GM19467 (cell line): ENCODE measurements at regions not wholly inside any gene's neighbourhood (a gene's known extent, or its start where the extent isn't known, plus 50 kb on each side); places are given as distances from the start of the nearest gene placed in this dataset.

Experiments used
- ATAC-seq: cut with Tn5 transposase; IDR thresholded peaks from one replicate; pipeline ENCODE4 v1.9.1; 2021; ENCODE audit warnings: mild to moderate bottlenecking, moderate library complexity; ENCODE audit not compliant: unreplicated experiment

DNA sequence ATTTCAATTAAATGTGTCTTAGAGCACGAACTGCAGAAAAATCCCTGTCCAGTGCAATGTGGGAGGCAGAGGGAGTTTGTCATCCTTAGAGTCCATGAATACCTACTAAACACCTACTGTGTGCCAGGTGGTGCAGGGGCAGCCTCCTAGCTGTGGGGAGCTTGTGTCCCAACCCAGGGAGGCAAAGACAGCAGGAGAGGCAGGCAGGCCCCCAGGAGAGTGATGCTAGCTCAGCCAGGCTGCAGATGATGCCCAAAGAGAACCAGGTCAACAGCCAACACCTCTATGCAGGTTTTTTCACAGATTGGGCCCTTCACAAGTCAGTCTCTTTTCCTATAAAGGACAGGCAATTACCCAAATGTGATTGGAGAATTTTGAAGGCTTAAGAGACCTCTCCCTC, 108.2 kb upstream of the UQCRFS1 start:
- no peak for ATAC-seq

DNA sequence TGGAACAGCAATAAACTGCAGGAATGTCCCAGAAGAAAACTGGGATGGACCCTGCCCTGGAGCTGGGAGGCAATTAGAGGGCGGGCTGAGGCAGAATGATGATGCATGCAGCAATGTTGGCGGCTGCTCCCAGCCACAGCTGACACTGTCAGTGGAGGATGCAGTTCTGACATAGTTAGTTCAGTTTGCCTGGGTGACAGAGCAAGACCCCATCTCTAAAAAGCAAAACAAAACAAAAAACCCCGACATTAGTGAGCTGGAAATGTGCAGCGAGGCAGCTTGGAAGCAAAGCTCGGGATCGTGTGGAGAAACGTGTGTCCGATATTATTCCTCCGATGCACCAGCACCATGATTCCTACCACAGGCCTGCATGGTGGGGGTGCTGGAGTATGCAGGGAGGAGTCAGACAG, 110.1 kb upstream of the UQCRFS1 start:
- no peak for ATAC-seq

DNA sequence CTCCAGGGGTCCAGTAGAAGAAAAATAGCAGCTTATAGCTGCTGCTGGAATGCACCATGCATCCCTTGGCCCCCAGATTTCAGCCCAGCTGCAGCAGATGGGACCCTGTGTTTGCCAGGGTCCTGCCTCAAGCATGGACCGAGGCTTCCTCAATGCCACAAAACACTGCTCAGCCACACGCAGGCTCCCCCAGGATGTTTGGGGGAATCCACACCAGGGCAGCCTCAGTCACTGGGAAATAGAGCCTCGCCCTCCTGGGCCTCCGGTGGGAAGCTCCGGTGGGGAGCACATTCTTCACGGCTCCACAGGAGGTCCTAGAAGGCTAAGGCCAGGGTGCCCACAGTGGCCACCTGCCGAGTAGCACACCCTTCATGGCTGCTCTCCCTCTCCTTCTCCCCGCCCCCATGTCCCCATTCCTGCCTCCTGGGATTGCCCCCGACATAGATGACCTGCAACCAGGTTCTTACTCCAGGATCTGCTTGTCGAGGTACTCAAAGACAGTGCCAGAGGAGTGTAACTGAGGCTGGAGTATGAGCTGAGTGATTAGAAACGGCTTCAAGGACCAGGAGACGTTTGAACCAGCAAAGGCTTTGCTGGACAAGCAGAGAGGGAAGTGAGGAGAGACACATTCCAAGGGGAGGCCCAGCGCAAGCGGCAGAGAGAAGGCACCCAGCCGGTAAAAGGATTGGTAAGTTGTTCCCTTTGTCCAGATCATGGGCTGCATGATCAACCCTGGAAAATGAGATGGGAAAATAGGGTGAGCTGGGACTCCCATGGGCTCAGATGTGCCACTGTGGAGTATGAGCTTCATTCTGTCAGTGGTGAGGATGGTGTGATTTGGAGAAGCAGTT, 110.7 kb upstream of the UQCRFS1 start:
- ATAC-seq = no peak

DNA sequence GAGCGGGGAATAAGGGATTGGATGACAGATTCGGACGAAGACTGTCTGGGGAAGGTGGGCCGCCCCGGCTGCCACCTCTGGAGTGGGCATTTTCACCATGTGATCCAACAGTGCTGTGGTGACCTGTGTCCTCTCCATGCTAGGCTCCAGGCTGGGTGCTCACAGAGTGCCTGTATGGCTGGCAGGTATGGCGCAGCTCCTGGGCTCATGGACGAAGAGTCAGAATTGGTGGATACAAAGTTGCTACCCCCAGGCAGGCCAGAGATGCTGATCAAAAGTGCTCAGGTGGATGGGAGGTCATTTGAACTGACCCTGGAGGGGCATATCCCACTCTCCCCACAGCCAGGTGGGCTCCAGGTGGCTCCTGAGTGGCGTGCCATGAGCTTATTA, 111.3 kb upstream of the UQCRFS1 start:
- no peak for ATAC-seq

DNA sequence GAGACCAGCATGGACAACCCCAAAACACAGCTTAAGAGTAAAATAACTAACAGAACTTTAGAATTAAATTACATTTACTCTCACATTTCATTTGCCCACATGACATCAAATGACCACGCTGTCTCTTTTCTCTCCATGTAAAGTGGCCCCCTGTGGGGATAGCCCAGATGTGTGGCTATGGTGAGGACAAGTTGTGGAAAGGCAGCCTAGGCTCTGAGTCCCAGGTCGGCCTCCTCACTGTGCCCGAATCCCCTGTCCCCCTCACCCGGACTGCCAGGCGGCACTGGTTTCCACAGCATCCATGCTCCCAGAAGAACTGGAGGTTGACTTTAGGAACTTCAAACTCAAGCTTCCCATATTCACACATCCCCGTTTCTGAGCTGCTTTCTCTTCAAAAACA, 111.8 kb upstream of the UQCRFS1 start:
- ATAC-seq = no peak

DNA sequence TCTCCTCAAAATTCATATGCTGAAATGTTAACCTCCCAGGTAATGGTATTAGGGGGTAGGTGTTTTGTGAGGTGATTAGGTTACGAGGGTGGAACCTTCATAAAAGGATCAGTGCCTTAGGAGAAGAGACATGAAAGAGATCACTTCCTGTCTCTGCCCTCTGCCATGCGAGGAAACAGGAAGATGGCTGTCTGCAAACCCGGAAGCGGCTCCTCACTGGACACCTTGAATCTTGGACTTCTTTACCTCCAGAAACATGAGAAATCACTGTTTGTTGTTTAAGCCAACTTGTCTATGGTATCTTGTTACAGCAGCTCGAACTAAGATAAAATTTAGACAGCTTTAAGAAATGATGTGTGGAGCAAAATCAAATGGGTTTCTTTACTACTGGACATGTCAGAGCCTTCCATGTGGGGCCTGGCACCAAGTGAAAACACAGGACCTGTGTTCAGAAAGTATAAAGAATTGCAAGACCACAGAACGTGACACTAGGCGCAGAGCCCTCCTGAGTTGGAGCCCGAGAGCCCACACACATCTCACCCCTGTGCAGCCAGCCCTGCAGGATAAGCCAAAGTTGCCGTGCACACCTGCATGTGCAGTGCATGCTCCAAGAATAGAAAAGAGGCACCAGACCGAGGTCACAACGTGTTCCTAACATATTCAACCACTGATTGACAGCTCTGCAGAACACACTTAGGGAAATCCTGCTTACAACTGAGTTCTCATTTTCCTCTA, 112.5 kb upstream of the UQCRFS1 start:
- no peak for ATAC-seq

DNA sequence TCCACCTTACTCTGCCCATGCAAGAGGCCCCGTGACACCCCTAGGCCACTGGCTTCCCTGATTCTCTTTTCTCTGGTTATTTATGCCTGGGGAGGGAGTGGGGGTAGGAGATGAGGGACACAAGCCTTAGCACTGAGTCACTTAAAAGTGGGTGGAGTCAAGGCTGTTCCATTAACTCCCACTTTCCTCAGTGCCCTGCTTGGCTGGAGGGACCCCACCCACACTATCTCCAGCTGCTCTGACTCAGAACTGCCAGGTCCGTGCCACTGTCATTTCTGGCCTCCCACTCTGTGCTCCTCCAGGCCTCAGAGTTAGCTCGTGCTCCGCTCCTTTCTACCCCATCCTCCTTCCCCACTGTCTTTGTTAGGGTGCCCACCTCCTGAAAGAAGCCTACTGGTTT, 113.4 kb upstream of the UQCRFS1 start:
- no peak for ATAC-seq

DNA sequence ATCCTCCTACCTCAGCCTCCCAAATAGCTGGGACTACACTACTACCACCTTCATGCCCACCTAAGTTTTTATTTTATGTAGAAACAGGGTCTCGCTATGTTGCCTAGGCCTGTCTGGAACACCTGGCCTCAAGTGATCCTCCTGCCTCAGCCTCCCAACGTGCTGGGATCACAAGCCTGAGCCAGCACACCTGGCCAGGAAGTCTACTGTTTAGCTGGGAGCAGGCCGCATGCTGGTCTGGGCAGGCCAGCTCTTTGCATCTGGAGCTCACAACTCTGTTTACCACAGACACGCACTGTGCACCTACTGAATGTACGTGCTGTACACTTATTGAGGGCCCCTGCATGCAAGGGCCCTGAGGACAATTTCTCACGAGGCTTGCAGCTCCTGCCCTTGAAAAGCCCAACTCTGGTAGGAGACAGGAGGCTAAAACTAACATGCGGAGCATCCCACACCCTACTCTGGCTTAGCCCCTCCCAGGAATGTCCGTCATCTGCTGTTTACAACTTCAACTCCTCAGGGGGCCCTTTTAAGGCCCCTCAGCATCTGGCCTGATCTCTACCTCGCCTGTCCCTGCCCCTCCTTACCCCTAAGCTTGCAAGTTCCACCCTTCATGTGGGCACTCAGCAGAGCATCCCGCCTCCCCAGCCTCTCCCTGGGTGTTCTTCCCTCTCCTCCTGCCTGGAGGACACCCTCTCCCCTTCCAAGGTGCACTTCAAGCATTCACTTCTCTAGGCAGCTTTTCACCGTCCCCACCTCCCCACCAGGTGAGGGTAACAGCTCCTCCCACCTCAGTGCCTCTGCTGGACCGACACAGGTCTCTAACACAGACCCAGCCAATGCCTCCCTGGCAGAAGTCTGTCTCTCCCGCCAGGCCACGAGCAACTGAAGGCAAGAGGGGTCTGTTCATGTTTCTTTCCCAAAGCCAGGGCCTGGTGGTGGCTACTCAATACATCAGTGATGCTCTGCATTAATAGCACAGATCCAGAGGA, 114.2 kb upstream of the UQCRFS1 start:
- no peak for ATAC-seq

DNA sequence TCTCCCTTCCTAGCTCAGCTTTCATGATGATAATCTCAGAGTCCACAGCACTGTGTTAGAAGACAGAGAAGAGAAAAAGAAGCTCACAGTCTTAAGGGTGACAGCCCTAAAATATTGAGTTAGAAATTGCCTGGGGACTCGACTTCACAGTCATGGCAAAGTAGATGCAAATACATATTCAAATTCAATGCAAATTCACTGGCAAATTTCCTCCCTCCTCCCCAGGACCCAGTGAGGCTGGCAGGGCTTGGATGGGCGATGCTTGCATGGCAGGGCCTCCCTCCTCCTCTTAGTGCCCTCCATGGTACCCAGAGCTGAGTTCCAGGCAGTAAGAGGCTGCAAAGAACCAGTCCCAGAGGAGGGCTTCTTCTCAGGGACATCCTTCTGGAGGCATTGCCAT, 115.6 kb upstream of the UQCRFS1 start:
- no peak for ATAC-seq

DNA sequence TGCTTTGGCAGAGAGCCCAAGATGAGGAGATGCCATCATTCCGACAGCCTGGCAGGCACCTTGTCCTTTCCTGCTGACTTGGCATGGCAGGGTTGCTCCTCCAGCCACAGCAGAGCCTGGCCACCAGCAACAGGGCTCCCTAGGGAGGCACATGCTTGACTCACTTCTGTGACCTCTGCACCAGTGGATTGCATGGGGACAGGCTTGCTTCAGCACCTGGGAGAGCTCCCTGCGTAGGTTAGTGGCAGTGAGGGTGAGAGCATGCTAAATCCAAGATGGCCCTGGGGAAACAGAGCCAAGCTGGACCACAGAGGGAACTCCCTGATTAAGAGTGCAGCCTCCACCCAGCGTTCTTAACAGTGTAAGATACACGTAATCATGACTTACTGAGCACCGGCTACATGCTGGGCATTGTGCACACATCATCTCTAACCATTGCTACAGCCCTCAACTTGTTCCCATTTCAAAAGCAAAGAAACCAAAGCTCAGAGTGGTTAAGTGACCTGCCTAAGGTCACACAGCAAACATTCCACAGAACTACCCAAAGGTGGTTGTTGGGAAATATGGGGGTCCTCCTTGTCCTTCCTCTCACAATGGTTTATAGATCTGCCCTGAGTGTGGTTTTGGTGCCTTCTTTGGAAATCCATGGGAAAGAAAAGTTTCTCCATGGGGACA, 116.6 kb upstream of the UQCRFS1 start:
- no peak for ATAC-seq

DNA sequence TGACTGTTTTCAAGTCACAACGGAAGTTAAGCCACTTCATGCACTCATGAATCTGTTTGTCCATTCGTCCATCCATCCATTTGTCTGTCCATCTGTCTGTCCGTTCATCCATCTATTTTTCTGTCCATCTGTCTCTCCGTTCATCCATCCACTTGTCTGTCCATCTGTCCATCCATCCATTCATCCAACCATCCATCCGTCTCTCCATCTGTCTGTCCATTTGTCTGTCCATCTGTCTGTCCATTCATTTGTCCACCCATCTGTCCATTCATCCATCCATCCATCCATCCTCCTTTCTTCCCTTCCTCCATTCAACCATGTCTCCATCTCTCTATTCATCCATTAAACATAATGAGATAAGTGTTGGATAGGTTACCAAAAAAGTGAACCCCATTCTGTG, 123.5 kb upstream of the UQCRFS1 start:
- no peak for ATAC-seq

DNA sequence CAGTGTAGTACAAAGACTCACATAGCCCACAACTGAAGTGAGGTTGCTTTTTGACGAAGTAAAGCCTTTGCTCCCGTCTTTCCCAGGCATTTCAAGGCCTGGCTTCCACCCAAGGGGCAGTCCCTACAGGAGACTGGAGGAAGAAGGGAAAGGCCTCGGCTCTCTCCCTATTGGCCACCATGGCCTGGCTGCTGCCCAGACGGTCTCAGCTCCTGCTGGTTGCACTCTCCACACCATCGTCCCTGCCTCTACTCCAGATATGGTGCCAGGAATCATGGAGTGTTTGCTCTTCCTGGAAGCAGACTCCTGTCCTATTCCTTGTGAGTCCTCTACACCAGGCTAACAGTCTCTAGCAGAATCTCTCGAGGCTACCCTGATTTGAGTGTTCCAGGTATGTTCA, 124.1 kb upstream of the UQCRFS1 start:
- ATAC-seq = no peak

DNA sequence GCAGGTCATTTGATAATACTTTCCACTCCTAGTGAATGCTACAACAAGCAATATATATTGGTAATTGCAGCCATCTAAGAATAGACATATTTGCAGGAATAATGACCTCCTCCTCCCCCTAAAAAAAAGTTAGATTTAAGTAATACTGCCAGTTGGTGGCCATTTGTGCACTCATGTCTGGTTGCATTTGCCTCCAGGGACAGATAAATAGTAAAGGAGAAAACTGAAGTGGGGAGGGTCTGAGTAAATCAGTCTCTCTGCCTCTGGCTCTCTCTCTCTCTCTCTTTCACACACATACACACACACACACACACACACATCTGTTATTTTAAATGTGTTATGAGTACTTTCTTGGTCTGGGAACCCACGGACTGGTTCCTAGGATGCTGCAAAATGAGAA, 125.5 kb upstream of the UQCRFS1 start:
- ATAC-seq = no peak

DNA sequence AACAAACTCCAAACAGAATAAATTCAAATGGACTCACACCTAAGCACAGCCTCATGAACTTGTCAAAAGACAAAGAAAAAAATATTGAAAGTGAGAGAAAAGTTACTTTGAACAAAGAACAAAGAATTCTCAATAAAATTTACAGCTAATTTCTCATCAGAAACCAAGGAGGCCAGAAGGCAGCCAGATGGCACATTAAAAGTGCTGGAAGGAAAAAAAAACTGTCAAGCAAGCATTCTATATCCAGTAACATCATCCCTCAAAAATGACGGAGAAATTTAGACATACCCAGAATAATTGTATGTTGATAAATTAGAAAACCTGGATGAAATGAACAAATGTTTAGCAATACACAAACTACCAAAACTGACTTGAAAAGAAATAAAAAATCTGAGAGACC, 129.8 kb upstream of the UQCRFS1 start:
- ATAC-seq = no peak

DNA sequence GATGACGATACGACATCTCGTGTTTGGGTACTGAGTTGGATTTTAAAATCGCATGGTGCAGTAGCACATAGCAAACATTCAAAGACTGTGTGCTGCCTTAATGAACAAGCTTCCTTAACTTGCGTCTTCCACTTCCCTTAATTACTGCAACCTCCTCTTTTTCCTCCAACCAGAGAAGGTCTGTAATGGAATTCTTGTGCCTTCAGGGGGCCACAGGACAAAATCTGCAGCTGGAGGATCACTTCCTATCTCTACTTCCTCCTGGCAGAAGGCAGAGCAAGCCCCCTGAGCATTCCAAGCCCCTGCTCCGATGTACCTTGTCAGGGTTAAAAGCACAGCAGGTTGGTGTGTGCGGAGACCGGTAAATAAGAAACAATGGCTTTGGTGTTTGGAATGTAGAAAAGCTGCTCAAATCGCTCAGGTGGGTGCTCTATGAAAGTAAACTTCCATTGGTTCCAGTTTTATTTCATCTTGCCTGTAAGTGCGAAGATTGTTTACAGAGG, 151.3 kb upstream of the UQCRFS1 start:
- no peak for ATAC-seq

DNA sequence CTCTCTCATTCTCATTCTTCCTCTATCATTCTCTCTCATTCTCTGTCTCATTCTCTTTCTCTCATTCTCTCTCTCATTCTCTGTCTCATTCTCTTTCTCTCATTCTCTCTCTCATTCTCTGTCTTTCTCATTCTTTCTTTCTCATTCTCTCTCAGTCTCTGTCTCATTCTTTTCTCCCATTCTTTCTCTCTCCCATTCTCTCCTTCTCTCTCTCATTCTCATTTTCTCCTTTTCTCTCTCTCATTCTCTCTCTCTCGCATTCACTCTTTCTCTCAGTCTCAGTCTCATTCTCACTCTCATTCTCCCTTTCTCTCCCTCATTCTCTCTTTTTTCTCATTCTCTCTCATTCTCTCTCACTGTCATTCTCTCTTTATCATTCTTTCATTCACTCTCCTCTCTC, 152.0 kb upstream of the UQCRFS1 start:
- no peak for ATAC-seq

DNA sequence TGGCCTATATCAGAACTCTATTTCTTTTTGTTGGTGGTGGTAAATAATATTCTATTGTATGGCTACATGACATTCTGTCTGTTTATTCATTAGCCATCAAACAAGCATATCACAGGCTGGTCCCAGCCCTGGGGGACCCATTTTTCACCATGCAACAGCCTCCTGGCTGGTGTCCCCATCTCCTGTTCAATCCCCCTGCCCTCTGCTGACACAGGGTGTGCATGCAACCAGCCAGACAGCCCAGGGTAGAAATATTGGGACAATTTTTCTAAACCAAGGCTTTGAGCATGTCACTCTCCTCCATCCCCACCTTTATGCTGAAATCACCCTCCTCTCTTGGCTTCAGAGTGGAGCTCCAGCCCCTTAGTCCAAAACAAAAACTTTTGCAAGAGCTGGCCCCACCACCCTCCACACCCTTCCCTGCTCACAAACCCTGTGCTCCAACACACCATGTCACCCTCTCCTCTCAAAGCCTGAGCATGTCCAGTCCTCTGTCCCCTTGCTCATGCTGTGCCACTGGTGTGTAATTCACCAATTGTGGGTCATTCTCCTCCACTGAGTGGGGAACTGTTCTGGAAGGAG, 153.0 kb upstream of the UQCRFS1 start:
- no peak for ATAC-seq

DNA sequence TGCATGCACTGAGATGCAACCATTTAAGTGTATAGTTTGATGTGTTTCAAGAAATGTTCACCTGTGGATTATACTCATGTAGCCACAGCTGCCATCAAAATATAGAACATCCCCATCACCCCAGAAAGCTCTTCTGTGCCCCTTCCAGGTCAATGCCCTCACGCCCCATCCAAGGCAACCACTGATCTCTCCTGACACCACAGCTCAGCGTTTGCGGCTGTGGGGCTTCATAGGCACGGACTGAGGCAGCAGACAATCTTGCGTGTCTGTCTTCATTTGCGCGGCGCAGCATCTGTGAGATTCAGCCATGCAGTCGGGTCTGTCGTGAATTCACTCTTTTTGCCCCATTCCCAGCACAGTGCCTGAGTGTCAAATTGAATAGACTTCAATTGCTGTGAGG, 153.8 kb upstream of the UQCRFS1 start:
- no peak for ATAC-seq

DNA sequence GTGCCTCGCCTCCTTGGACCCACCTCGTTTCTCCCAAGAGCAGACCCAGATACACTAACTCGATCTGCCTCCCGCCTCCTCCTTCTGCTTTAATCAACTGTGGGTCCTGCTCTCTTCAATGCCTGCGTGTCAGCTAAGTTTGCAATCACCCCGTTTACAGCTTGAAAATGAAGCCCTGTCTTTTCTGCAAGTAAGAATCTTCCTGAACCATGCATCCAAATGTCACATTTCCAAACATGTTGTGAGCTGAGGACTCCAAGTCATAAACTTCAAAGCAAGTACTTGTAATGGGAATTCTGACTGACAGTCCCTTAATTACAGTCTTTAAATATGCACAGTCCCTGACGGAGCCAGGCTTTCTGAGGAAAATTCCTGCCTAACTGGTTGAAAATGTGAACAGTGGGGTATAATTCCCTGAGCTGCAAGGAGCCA, 154.9 kb upstream of the UQCRFS1 start:
- no peak for ATAC-seq

DNA sequence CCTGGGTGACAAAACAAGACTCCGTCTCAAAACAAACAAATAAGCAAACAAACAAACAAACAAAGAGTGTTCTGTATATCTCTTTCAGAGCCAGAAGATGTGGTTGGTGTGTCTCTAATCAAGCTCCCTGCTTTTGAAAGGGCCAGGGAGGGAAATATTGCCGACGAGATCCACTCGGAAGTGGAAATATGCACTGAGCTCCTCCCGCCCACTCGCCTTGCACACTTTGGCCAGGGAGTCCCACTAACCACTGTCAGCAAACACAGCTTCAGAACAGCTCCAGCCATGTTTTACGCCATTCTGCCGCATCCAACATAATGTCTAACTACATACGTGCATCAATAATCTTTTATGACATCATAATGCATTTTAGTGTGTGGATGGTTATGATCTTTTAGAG, 155.5 kb upstream of the VSTM2B start:
- ATAC-seq = no peak
